Activated CD8-positive, alpha-beta memory T cell treated with anti-CD3 and anti-CD28 coated beads for 36 hours (primary cell): ENCODE measurements at regions not wholly inside any gene's neighbourhood (a gene's known extent, or its start where the extent isn't known, plus 50 kb on each side); places are given as distances from the start of the nearest gene placed in this dataset.
"Not testable (repeated sequence)": the region's sequence is repeated elsewhere in the genome, so short reads cannot be mapped to it uniquely, and the experiment has no call there.

Experiments
- CTCF ChIA-PET: fragments of 350-600 bp; sonication (Branson Sonifier 250); formaldehyde crosslinking; loops from one replicate; lab custom pipeline; 2021; ENCODE audit warnings: antibody characterized with exemption; lab: Charles Lee
- POLR2A ChIA-PET: fragments of 350-600 bp; sonication (Branson Sonifier 250); formaldehyde crosslinking; loops from one replicate; lab custom pipeline; 2021; ENCODE audit warnings: antibody characterized with exemption; lab: Charles Lee

DNA sequence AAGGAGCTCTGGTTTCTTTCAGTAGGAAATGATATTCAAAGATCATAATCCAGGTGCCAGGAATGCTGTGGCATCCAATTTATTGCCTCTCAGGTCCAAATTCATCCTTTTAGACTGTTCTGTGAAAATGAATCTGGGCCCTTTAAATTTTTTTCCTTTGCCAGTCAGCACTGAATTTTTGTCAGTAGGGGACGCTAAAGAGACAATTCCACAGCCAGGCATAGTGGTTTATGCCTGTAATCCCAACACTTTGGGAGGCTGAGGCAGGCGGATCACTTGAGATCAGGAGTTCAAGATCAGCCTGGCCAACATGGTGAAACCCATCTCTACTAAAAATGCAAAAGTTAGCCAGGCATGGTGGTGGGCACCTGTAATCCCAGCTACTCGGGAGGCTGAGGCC is 60.9 kb upstream of the USP9X start:
- POLR2A ChIA-PET, CTCF ChIA-PET: not testable (repeated sequence)

GRCh38 chrX:41024755-41025154 is 60.5 kb upstream of the USP9X start:
- POLR2A ChIA-PET = no interaction called here
- CTCF ChIA-PET = no interaction called here

DNA sequence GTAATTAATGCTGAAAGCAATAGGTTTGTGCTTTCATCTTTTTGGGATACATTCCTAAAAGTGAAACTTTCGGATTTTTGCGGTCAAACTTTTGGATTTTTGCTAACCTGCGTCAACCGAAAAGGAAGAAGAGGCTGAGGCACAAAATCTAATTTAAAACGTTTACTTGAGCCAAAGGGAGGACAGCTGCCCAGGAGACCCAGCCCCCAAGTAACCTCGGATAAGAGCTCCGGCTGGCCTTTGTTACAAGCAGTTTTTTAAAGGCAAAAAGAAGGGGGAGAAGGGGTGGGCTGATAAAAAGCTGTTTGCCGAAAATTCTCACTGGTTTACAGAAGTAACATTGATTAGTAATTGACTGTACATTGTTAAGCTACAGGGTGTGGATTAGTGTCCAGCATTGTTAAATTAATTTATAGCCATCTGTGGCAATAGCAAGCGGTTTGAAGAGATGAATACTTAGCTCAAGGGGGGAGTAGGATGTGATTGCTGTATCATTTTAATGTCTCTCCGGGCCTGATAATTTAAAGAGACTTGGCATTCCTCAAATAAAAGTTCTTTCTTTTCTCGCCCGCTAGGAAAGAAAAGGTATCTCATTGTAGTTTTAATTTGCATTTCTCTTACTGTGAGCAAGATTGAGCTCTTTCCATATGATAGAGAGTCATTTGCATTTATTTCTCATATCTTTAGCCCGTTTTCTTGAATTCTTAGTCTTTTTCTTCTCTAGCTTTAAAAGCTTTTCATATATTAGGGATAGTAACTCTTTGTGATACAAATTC is 59.1 kb upstream of the USP9X start:
- ChIA-PET CTCF (no interaction called here), POLR2A (no interaction called here)

DNA sequence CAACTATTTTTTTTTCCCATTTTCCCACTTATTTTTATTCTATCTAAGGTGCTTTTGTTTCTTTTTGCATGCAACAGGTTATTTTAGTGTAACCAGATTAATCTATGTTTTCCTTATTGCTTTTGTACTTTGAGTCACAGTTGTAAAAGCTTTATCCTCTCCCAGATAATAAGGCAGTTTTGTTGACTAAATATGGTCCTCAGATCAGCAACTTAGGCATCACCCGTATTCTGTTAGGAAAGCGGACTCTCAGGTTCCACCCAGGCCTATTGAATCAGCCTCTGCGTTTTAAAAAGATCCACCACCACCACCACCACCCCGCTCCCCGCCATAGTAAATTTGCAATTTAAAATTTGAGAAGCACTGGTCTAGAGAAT is 58.6 kb upstream of the USP9X start:
- CTCF ChIA-PET = no interaction called here
- POLR2A ChIA-PET = no interaction called here

DNA sequence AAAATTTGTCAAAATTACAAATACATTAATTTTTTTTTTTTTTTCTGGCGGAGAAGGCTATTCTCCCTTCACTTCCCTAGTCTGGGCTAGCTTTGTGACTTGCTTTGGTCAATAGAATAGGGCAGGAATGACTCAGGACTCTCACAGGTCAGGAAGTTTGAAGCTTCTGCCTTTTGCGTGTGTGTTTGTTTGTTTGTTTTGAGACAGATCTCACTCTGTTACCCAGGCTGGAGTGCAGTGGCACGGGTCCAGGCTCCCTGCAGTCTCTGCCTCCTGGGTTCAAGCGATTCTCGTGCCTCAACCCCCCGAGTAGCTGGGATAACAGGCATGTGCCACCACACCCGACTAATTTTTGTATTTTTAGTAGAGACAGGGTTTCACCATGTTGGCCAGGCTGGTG is 55.9 kb upstream of the USP9X start:
- ChIA-PET CTCF (no interaction called here), POLR2A (interaction anchor here (0.5 kb wide), 1 partner anchor 86 kb away, joined by 3 read pairs; no protein-coding TSS in a partner anchor)

GRCh38 chrX:41031256-41031967 is 53.8 kb upstream of the USP9X start:
- POLR2A ChIA-PET = no interaction called here

DNA sequence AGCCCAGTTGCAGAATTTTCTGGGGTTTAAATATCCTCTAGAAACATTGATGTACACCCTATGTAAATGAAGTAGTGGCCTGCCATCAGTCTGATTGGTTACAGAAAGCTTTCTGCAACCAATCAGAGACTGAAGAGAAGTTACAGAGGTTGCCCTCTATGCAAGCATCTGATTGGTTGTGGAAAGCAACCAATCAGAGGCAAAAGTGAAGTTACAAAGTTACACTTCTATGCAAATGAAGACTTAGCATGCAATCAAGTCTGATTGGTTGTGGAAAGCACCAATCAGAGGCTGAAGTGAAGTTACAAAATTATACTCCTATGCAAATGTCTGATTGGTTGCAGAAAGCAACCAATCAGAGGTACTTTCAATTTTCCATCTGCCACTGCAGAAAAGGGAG is 51.9 kb upstream of the USP9X start:
- ChIA-PET CTCF (no interaction called here), POLR2A (no interaction called here)

More at GRCh38 chrX:41031256-41031967, 53.8 kb upstream of the USP9X start:
- CTCF ChIA-PET = no interaction called here

GRCh38 chrX:41034902-41035301 is 50.3 kb upstream of the USP9X start:
- POLR2A ChIA-PET, CTCF ChIA-PET: not testable (repeated sequence)
